ENCODE measurements at regions not wholly inside any gene's neighbourhood (a gene's known extent, or its start where the extent isn't known, plus 50 kb on each side); places are given as distances from the start of the nearest gene placed in this dataset.

- no peak for TF ChIP-seq FOXM1 (IDR thresholded peaks at IDR 0.05; ENCODE audit: borderline replicate concordance, low read depth)
- no peak for TF ChIP-seq TEAD4 (IDR thresholded peaks at IDR 0.05)
- no peak for TF ChIP-seq CEBPB (IDR thresholded peaks at IDR 0.05)
- TF ChIP-seq EGR1 (IDR thresholded peaks at IDR 0.05), result no peak
- no peak for TF ChIP-seq REST (IDR thresholded peaks at IDR 0.05; ENCODE audit: low read depth)
- TF ChIP-seq MAX (IDR thresholded peaks at IDR 0.05), result no peak
- no peak for TF ChIP-seq ZBTB7A (IDR thresholded peaks at IDR 0.05; ENCODE audit: low read depth)
- TF ChIP-seq TAF1 (IDR thresholded peaks at IDR 0.05; ENCODE audit: low read depth), result no peak
- TF ChIP-seq EP300 (IDR thresholded peaks at IDR 0.05; ENCODE audit: borderline replicate concordance), result no peak
- no peak for TF ChIP-seq USF1 (IDR thresholded peaks at IDR 0.05)
- TF ChIP-seq RAD21 (IDR thresholded peaks at IDR 0.05; ENCODE audit: low read depth), result no peak
Observed at GRCh38 chr1:101497881-101498559, 261.2 kb downstream of the S1PR1 start.

Measured in Ishikawa (cell line).